Naive thymus-derived CD4-positive, alpha-beta T cell (primary cell): ENCODE measurements at regions not wholly inside any gene's neighbourhood (a gene's known extent, or its start where the extent isn't known, plus 50 kb on each side); places are given as distances from the start of the nearest gene placed in this dataset.
A peak's percentile ranks its signal among the peaks of the same experiment; 100 is the strongest.

Experiments
- ATAC-seq: fragments of 150-1000 bp; cut with Tn5 transposase; 2 replicates; pipeline ENCODE4 v1.10.0; 2021; ENCODE audit warnings: mild to moderate bottlenecking, moderate library complexity
- CTCF ChIA-PET: fragments of 350-600 bp; sonication (Branson Sonifier 250); formaldehyde crosslinking; loops from one replicate; lab custom pipeline; 2021; ENCODE audit warnings: antibody characterized with exemption; lab: Charles Lee
- POLR2A ChIA-PET: fragments of 350-600 bp; sonication (Branson Sonifier 250); formaldehyde crosslinking; loops from one replicate; lab custom pipeline; 2021; ENCODE audit warnings: antibody characterized with exemption, inconsistent platforms; lab: Charles Lee
- DNase-seq, 9 donors: peaks; one replicate each; pipeline versions ENCODE4 v3.0.0 to v3.0.0-alpha.2; 2020 to 2022; ENCODE audit warnings: mixed read lengths in 1 of 9
- H3K27ac ChIP-seq: one replicate; pipeline ENCODE4 v1.7.0; 2013; ENCODE audit warnings: mild to moderate bottlenecking, low read depth, low read length, moderate library complexity
- H3K27me3 ChIP-seq, 2 donors: one replicate each; pipeline ENCODE4 v1.7.0; 2013; ENCODE audit warnings: low read length in 2 of 2, mild to moderate bottlenecking in 2 of 2, moderate library complexity in 2 of 2; ENCODE audit not compliant: control insufficient read depth in 2 of 2, insufficient read depth in 2 of 2
- H3K36me3 ChIP-seq, 3 experiments: 1 replicate in 2 of 3; 2 replicates in 1 of 3; pipeline ENCODE4 v1.7.0; 2013; ENCODE audit warnings: low read length in 3 of 3, mild to moderate bottlenecking in 3 of 3, moderate library complexity in 1 of 3; ENCODE audit not compliant: insufficient read depth in 3 of 3, control insufficient read depth in 2 of 3
- H3K4me1 ChIP-seq, 2 donors: one replicate each; pipeline ENCODE4 v1.7.0; 2013; ENCODE audit warnings: low read length in 2 of 2, mild to moderate bottlenecking in 2 of 2, moderate library complexity in 1 of 2; ENCODE audit not compliant: control insufficient read depth in 2 of 2, insufficient read depth in 2 of 2
- H3K4me3 ChIP-seq: 2 replicates; pipeline ENCODE4 v1.7.0; 2013; ENCODE audit warnings: mild to moderate bottlenecking, low read length
- H3K9me3 ChIP-seq, 3 experiments: 1 replicate in 2 of 3; 2 replicates in 1 of 3; pipeline ENCODE4 v1.7.0; 2013; ENCODE audit warnings: low read length in 3 of 3; ENCODE audit not compliant: control insufficient read depth in 2 of 3
- H3K27ac Mint-ChIP-seq, 9 donors: one replicate each; pipeline ENCODE4 v1.8.0; 2020 to 2022; ENCODE audit warnings: mixed read lengths in 9 of 9, mild to moderate bottlenecking in 8 of 9, moderate library complexity in 5 of 9, inconsistent platforms in 2 of 9
- H3K27me3 Mint-ChIP-seq, 5 donors: one replicate each; pipeline ENCODE4 v1.8.0; 2021 to 2022; ENCODE audit warnings: mixed read lengths in 5 of 5, mild to moderate bottlenecking in 1 of 5
- H3K36me3 Mint-ChIP-seq, 5 donors: one replicate each; pipeline ENCODE4 v1.8.0; 2020 to 2022; ENCODE audit warnings: mixed read lengths in 5 of 5, mild to moderate bottlenecking in 3 of 5, inconsistent platforms in 1 of 5
- H3K4me1 Mint-ChIP-seq, 7 donors: one replicate each; pipeline ENCODE4 v1.8.0; 2020 to 2022; ENCODE audit warnings: mixed read lengths in 7 of 7, mild to moderate bottlenecking in 3 of 7, inconsistent platforms in 1 of 7
- H3K4me3 Mint-ChIP-seq, 10 donors: one replicate each; pipeline ENCODE4 v1.8.0; 2020 to 2022; ENCODE audit warnings: mild to moderate bottlenecking in 10 of 10, mixed read lengths in 10 of 10, moderate library complexity in 6 of 10, inconsistent platforms in 2 of 10
- H3K9me3 Mint-ChIP-seq, 11 donors: one replicate each; pipeline ENCODE4 v1.8.0; 2020 to 2022; ENCODE audit warnings: mixed read lengths in 11 of 11, mild to moderate bottlenecking in 4 of 11, inconsistent platforms in 1 of 11, moderate library complexity in 1 of 11
- intact Hi-C, 2 donors: fragments of 100-400 bp; cut with micrococcal nuclease; formaldehyde crosslinking; loops; one replicate each; pipeline ENCODE4 v1.15.1; 2023

GRCh38 chr2:106020821-106021661 is 173.1 kb downstream of the UXS1 start:
- Histone ChIP-seq H3K4me1 (peaks cover 4 to 7% of the 10 kb centered on the region in 2 donors), H3K27me3 (no peaks in the 10 kb centered on the region), H3K4me3 (no peak overlapping the region), H3K27ac (no peak overlapping the region), H3K9me3 (no peaks in the 10 kb centered on the region), H3K36me3 (no peaks in the 10 kb centered on the region)
- H3K27me3 Mint-ChIP-seq = peaks cover 0 to 8% (median 0%) of the 10 kb centered on the region in 5 donors
- DNase-seq (no peak), ATAC-seq (no peak)
- peaks cover 6 to 33% (median 26%) of the 10 kb centered on the region in 7 donors for H3K4me1 Mint-ChIP-seq
- no peak overlapping the region for H3K4me3 Mint-ChIP-seq
- peaks cover 0 to 4% (median 0%) of the 10 kb centered on the region in 11 donors for H3K9me3 Mint-ChIP-seq
- ChIA-PET POLR2A (interaction anchor here (1.0 kb wide), 1 partner anchor 164 kb away, joined by 4 read pairs; no protein-coding TSS in a partner anchor), CTCF (no interaction called here)
- no peak overlapping the region for H3K27ac Mint-ChIP-seq
- intact Hi-C loops = no loop called here
- H3K36me3 Mint-ChIP-seq = no peaks in the 10 kb centered on the region

DNA sequence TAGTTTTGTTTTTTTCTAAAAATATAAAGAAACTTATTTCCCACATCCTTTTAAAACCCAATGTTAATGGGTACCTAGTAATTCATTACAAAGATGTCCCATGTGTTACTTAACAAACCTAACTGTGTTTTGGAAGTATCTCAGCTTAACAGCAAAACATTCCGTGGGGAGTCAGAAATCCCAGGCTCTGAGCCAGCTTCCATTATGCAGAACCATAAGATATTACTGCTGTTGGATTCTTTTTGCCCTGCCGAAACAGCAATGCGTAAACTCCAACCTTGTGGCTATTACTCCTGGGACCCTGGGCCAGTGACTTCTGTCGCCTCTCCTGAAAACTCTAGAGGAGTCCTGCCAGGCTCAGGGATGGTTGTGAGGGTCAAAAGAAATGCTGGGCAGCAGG is 174.1 kb downstream of the UXS1 start:
- ChIA-PET CTCF (no interaction called here), POLR2A (no interaction called here)
- H3K36me3 ChIP-seq = no peaks in the 10 kb centered on the region
- no peak overlapping the region for H3K4me3 Mint-ChIP-seq
- no peak overlapping the region for H3K27ac Mint-ChIP-seq
- ATAC-seq = no peak
- no peak for DNase-seq
- no peaks in the 10 kb centered on the region for H3K4me1 ChIP-seq
- H3K27me3 Mint-ChIP-seq = peaks cover 0 to 5% (median 0%) of the 10 kb centered on the region in 5 donors
- no peaks in the 10 kb centered on the region for H3K36me3 Mint-ChIP-seq
- H3K27ac ChIP-seq = no peak overlapping the region
- intact Hi-C loops = no loop called here
- H3K4me3 ChIP-seq = no peak overlapping the region
- no peaks in the 10 kb centered on the region for H3K9me3 ChIP-seq
- H3K9me3 Mint-ChIP-seq = peaks cover 0 to 4% (median 0%) of the 10 kb centered on the region in 11 donors
- H3K27me3 ChIP-seq = no peaks in the 10 kb centered on the region
- peaks cover 6 to 27% (median 18%) of the 10 kb centered on the region in 7 donors for H3K4me1 Mint-ChIP-seq

DNA sequence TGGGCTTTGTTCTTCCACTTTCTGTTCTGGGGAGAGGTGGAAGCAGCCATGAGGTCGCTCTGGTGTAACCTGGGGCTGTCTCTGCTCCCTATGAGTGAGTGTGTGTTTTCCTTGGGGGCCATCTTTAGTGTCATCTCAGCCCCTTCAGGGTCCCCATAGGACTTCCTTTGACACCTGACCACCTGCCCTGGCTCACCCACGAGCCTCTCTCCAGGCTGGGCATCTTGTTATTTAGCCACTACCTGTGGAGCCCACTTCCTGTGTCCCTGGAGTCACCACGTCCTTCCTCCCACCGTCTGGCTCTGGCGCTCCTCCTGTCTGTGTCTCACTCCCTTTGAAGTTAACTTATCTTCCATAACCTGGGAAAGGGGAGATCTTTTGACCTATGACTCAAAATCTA is 176.0 kb downstream of the UXS1 start:
- POLR2A ChIA-PET = no interaction called here
- Histone ChIP-seq H3K27me3 (no peaks in the 10 kb centered on the region), H3K27ac (no peak overlapping the region), H3K36me3 (no peaks in the 10 kb centered on the region), H3K4me3 (no peak overlapping the region), H3K4me1 (no peaks in the 10 kb centered on the region), H3K9me3 (no peaks in the 10 kb centered on the region)
- peaks cover 0 to 4% (median 0%) of the 10 kb centered on the region in 5 donors for H3K36me3 Mint-ChIP-seq
- CTCF ChIA-PET = no interaction called here
- intact Hi-C loops = no loop called here
- ATAC-seq (no peak), DNase-seq (no peak)
- H3K9me3 Mint-ChIP-seq = peaks cover 0 to 4% (median 0%) of the 10 kb centered on the region in 11 donors
- peak overlapping the region in 2 of 9 donors; percentile 2 to 58 for H3K27ac Mint-ChIP-seq
- no peak overlapping the region for H3K4me3 Mint-ChIP-seq
- H3K4me1 Mint-ChIP-seq = peaks cover 6 to 30% (median 14%) of the 10 kb centered on the region in 7 donors
- no peaks in the 10 kb centered on the region for H3K27me3 Mint-ChIP-seq

DNA sequence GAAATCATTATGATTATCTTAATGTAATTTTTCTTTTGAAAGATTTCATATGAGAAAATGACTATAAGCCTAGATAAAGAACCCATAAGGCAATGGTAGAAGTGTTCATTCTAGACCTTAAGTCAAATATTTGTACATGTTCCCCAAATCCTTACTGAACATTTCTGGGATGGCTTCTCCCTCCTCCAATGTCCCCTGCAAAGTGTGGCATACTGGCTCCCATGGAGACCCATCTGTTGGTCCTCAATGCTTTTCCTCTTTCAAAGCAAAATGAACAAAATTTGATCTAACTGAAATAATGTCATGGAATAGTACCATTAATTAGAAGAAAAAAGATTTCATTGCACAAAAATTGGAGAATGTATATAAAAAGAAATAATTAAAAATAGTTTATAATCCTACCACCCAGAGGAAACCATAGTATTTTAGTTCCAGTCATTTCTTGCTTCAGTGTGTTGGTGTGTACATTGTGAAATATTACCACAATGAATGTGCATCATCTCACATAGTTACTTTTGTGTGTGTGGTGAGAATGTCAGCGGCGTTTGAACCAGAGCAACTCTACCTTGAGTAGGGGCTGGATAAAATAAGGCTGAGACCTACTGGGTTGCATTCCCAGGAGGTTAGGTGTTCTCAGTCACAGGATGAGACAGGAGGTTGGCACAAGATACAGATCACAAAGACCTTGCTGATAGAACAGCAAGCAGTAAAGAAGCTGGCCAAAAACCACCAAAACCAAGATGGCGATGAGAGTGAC is 181.3 kb downstream of the UXS1 start:
- Histone ChIP-seq H3K27me3 (no peaks in the 10 kb centered on the region), H3K27ac (no peak overlapping the region), H3K4me1 (no peaks in the 10 kb centered on the region), H3K36me3 (no peaks in the 10 kb centered on the region), H3K4me3 (no peak overlapping the region), H3K9me3 (peaks cover 0 to 5% (median 3%) of the 10 kb centered on the region in 3 experiments)
- ATAC-seq = no peak
- Mint-ChIP-seq H3K27me3 (no peaks in the 10 kb centered on the region), H3K4me1 (peaks cover under 1 to 18% (median 9%) of the 10 kb centered on the region in 7 donors), H3K36me3 (peaks cover 0 to 6% (median 4%) of the 10 kb centered on the region in 5 donors), H3K9me3 (peaks cover 0 to 18% (median 4%) of the 10 kb centered on the region in 11 donors), H3K27ac (no peak overlapping the region), H3K4me3 (no peak overlapping the region)
- DNase-seq = no peak
- CTCF ChIA-PET = no interaction called here
- POLR2A ChIA-PET = no interaction called here
- intact Hi-C loops = no loop called here

GRCh38 chr2:106012001-106012590 is 182.0 kb downstream of the UXS1 start:
- H3K9me3 ChIP-seq = peaks cover 0 to 8% (median 7%) of the 10 kb centered on the region in 3 experiments
- intact Hi-C loops = no loop called here
- no peak overlapping the region for H3K4me3 Mint-ChIP-seq
- no peaks in the 10 kb centered on the region for H3K27me3 ChIP-seq
- ChIA-PET POLR2A (interaction anchor here (1.3 kb wide), 1 partner anchor 18 kb away, joined by 3 read pairs; no protein-coding TSS in a partner anchor), CTCF (no interaction called here)
- H3K36me3 ChIP-seq = no peaks in the 10 kb centered on the region
- ATAC-seq (no peak), DNase-seq (no peak)
- no peaks in the 10 kb centered on the region for H3K4me1 ChIP-seq
- H3K4me3 ChIP-seq = no peak overlapping the region
- H3K27me3 Mint-ChIP-seq = no peaks in the 10 kb centered on the region
- peaks cover 0 to 16% (median 9%) of the 10 kb centered on the region in 7 donors for H3K4me1 Mint-ChIP-seq
- H3K36me3 Mint-ChIP-seq = peaks cover 0 to 8% (median 4%) of the 10 kb centered on the region in 5 donors
- no peak overlapping the region for H3K27ac Mint-ChIP-seq
- peaks cover 0 to 22% (median 7%) of the 10 kb centered on the region in 11 donors for H3K9me3 Mint-ChIP-seq
- no peak overlapping the region for H3K27ac ChIP-seq

DNA sequence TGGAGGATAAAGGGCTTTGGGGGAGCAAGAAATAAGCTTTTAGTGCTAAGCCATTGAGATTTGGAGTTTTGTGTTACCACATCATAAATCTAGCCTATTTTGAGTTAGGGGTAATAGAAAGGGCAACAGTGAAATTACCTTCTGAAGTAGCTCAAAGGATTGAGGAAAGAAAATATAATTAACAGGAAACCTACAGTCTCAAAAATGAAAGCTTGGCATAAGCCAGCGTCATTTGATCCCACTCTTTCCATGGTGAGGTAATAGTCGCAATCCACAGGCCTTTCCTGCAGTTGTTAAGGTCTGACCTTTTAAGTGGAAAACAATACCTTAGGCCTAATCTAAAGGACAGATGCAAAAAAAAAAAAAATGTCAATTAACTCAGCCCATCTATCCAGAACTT is 182.7 kb downstream of the UXS1 start:
- peaks cover 2 to 29% (median 14%) of the 10 kb centered on the region in 11 donors for H3K9me3 Mint-ChIP-seq
- Histone ChIP-seq H3K27me3 (no peaks in the 10 kb centered on the region), H3K4me3 (no peak overlapping the region), H3K36me3 (no peaks in the 10 kb centered on the region), H3K27ac (no peak overlapping the region), H3K4me1 (no peaks in the 10 kb centered on the region), H3K9me3 (peaks cover 0 to 8% (median 7%) of the 10 kb centered on the region in 3 experiments)
- H3K4me3 Mint-ChIP-seq = no peak overlapping the region
- CTCF ChIA-PET = no interaction called here
- peaks cover 0 to 15% (median 10%) of the 10 kb centered on the region in 5 donors for H3K36me3 Mint-ChIP-seq
- no peak for DNase-seq
- H3K4me1 Mint-ChIP-seq = peaks cover 0 to 16% (median 9%) of the 10 kb centered on the region in 7 donors
- ATAC-seq = no peak
- H3K27ac Mint-ChIP-seq = no peak overlapping the region
- no peaks in the 10 kb centered on the region for H3K27me3 Mint-ChIP-seq
- intact Hi-C loops = no loop called here
- POLR2A ChIA-PET = interaction anchor here (1.3 to 1.5 kb wide), 2 partner anchors 11 to 19 kb away, joined by 3 read pairs; no protein-coding TSS in a partner anchor
